ENCODE measurements at regions not wholly inside any gene's neighbourhood (a gene's known extent, or its start where the extent isn't known, plus 50 kb on each side); places are given as distances from the start of the nearest gene placed in this dataset.
"Not testable (repeated sequence)": the region's sequence is repeated elsewhere in the genome, so short reads cannot be mapped to it uniquely, and the experiment has no call there.

DNA sequence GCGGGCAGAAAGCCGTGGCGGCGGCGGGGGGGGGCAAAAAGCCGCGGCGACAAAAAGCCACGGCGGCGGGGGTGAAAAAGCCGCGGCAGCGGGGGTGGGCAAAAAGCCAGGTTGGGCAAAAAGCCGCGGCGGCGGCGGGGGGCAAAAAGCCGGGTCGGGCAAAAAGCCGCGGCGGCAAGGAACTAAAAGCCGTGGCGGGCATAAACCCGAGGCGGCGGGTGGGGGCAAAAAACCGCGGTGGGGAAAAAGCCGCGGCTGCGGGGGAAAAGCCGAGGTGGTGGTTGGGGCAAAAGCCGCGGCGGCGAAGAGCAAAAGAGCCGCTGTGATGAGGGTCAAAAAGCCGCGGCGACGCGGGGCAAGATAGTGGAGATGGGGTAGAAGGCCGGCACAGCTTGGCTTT lies 1834.2 kb downstream of the FOXD4L5 start:
- DNase-seq; H3K9me3 ChIP-seq; H3K36me3 ChIP-seq; H3K27me3 ChIP-seq; H3K4me3 ChIP-seq (ENCODE audit: low read depth, low read length); H3K4me1 ChIP-seq: not testable (repeated sequence)

GRCh38 chr9:63425123-63425522 lies 1859.9 kb downstream of the FOXD4L5 start:
- H3K36me3 ChIP-seq; H3K9me3 ChIP-seq; H3K4me1 ChIP-seq; H3K4me3 ChIP-seq (ENCODE audit: low read depth, low read length); DNase-seq; H3K27me3 ChIP-seq: not testable (repeated sequence)

GRCh38 chr9:63390897-63391296 lies 1894.1 kb downstream of the FOXD4L5 start:
- H3K4me1 ChIP-seq; H3K4me3 ChIP-seq (ENCODE audit: low read depth, low read length); H3K36me3 ChIP-seq; DNase-seq; H3K27me3 ChIP-seq; H3K9me3 ChIP-seq: not testable (repeated sequence)

- not testable (repeated sequence) for H3K27me3 ChIP-seq; H3K9me3 ChIP-seq; H3K4me3 ChIP-seq (ENCODE audit: low read depth, low read length); H3K36me3 ChIP-seq; H3K4me1 ChIP-seq; DNase-seq
These were observed 1899.5 kb downstream of the FOXD4L5 start for GRCh38 chr9:63385479-63385878.

GRCh38 chr9:63379864-63380263 lies 1905.1 kb downstream of the FOXD4L5 start:
- not testable (repeated sequence) for H3K4me3 ChIP-seq (ENCODE audit: low read depth, low read length); H3K9me3 ChIP-seq; H3K27me3 ChIP-seq; H3K36me3 ChIP-seq; H3K4me1 ChIP-seq
- DNase-seq: peak; percentile 3

- H3K4me3 ChIP-seq (ENCODE audit: low read depth, low read length); H3K4me1 ChIP-seq; DNase-seq; H3K27me3 ChIP-seq; H3K36me3 ChIP-seq; H3K9me3 ChIP-seq: not testable (repeated sequence)
These were observed 1930.8 kb downstream of the FOXD4L5 start for GRCh38 chr9:63354219-63354618.

- not testable (repeated sequence) for H3K4me3 ChIP-seq (ENCODE audit: low read depth, low read length); DNase-seq; H3K9me3 ChIP-seq; H3K27me3 ChIP-seq; H3K4me1 ChIP-seq; H3K36me3 ChIP-seq
These were observed 1937.7 kb downstream of the FOXD4L5 start for GRCh38 chr9:63347347-63347746.

GRCh38 chr9:63346310-63347048 lies 1938.5 kb downstream of the FOXD4L5 start:
- H3K27me3 ChIP-seq; H3K4me1 ChIP-seq; DNase-seq; H3K36me3 ChIP-seq; H3K4me3 ChIP-seq (ENCODE audit: low read depth, low read length); H3K9me3 ChIP-seq: not testable (repeated sequence)

DNA sequence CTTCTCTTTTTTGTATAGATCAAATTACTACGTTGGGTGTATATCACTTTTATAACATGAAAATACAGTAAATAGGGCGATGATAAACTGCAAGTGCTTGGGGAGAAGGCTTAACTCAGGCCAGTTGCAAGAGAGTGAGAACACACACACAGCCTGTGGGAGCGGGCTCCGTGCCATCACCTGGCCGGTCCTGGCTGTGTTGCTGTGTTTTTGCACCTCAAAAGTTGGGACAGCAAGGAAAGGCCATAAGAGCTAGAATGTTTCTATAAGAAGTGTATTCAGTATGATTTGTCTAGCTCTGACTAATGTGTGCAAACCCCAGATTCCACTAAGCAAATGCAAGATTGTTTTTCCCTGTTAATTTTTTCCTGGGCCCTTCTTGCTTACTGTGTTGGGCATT lies 1940.6 kb downstream of the FOXD4L5 start:
- not testable (repeated sequence) for H3K36me3 ChIP-seq; H3K4me3 ChIP-seq (ENCODE audit: low read depth, low read length); H3K4me1 ChIP-seq; DNase-seq; H3K27me3 ChIP-seq; H3K9me3 ChIP-seq

DNA sequence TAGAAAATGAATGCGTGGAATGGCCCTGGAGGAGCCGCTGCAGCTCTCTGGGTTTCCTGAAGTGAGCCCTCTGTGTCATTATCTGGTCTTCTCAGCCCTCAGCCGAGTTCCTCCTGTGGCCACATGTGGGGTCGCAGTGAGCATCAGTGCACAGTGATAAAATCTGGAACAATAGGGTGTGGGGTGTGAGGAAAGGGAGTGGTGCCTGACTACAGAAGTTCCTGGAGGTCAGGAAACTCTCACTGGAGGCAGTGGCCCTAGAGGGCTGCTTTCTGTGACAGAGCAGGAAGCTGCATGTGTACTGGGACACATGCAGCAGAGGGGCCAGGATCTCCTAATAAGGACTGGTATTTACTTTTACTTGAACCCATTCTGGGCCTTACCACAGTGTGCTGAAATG lies 1942.5 kb downstream of the FOXD4L5 start:
- H3K9me3 ChIP-seq; H3K36me3 ChIP-seq; H3K27me3 ChIP-seq; H3K4me3 ChIP-seq (ENCODE audit: low read depth, low read length); DNase-seq; H3K4me1 ChIP-seq: not testable (repeated sequence)

- H3K36me3 ChIP-seq; H3K9me3 ChIP-seq; H3K4me1 ChIP-seq; H3K27me3 ChIP-seq; DNase-seq; H3K4me3 ChIP-seq (ENCODE audit: low read depth, low read length): not testable (repeated sequence)
These were observed 1947.0 kb downstream of the FOXD4L5 start for GRCh38 chr9:63337899-63338604.

DNA sequence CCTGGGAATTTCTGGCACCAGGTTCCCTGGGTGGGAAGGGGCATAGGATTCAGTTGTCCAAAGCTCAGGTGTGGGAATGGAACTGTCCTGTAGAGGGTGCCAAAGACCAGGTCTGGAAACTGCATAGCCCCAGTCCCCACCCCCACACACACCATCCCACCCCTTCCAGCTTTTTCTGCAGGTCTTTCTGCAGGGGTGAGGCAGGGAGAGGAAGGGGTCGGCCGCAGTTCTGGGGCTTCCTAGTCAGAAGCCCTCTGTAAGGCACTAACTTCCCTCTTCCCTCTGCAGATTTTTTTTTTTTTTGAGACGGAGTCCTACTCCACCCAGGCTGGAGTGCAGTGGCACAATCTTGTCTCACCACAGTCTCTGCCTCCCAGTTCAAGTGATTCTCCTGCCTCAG lies 1949.7 kb downstream of the FOXD4L5 start:
- not testable (repeated sequence) for H3K36me3 ChIP-seq; H3K4me3 ChIP-seq (ENCODE audit: low read depth, low read length); H3K9me3 ChIP-seq; H3K27me3 ChIP-seq; H3K4me1 ChIP-seq; DNase-seq

- not testable (repeated sequence) for H3K4me3 ChIP-seq (ENCODE audit: low read depth, low read length); H3K36me3 ChIP-seq; DNase-seq; H3K9me3 ChIP-seq; H3K4me1 ChIP-seq; H3K27me3 ChIP-seq
These were observed 1950.8 kb downstream of the FOXD4L5 start for GRCh38 chr9:63334187-63334586.

- H3K4me3 ChIP-seq (ENCODE audit: low read depth, low read length); H3K36me3 ChIP-seq; DNase-seq; H3K9me3 ChIP-seq; H3K4me1 ChIP-seq; H3K27me3 ChIP-seq: not testable (repeated sequence)
These were observed 1951.9 kb downstream of the FOXD4L5 start for GRCh38 chr9:63333083-63333482.

DNA sequence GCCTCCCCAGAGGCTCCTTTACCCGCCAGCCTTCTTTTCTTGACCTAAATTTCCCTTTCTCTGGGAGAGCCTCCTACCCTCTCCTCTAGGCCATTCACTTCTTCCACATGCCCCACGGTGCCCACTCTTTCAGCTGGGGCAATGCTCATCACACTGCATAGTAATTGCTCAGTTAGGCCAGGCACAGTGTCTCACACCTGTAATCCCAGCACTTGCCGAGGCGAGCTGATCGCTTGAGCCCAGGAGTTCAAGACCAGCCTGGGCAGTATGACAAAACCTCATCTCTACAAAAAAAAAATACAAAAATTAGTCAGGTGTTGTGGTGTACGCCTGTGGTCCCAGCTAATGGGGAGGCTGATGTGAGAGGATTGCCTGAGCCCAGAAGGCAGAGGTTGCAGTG lies 1956.7 kb downstream of the FOXD4L5 start:
- not testable (repeated sequence) for DNase-seq; H3K4me3 ChIP-seq (ENCODE audit: low read depth, low read length); H3K27me3 ChIP-seq; H3K9me3 ChIP-seq; H3K4me1 ChIP-seq; H3K36me3 ChIP-seq

GRCh38 chr9:63327211-63327610 lies 1957.8 kb downstream of the FOXD4L5 start:
- H3K9me3 ChIP-seq; DNase-seq; H3K27me3 ChIP-seq; H3K36me3 ChIP-seq; H3K4me1 ChIP-seq; H3K4me3 ChIP-seq (ENCODE audit: low read depth, low read length): not testable (repeated sequence)

- H3K9me3 ChIP-seq; DNase-seq; H3K4me1 ChIP-seq; H3K4me3 ChIP-seq (ENCODE audit: low read depth, low read length); H3K27me3 ChIP-seq; H3K36me3 ChIP-seq: not testable (repeated sequence)
These were observed 1958.3 kb downstream of the FOXD4L5 start for GRCh38 chr9:63326665-63327064.

Data from BE2C (cell line).